Tibial artery (tissue), 4 donors: ENCODE measurements at regions not wholly inside any gene's neighbourhood (a gene's known extent, or its start where the extent isn't known, plus 50 kb on each side); places are given as distances from the start of the nearest gene placed in this dataset.

Source experiments
- DNase-seq, 2 donors: peaks; one replicate each; pipeline ENCODE4 v3.0.0-alpha.2; 2019
- H3K27ac ChIP-seq, 2 donors: fragments of 200-600 bp; sonication (generic) in 1 of 2; 1 replicate in 1 of 2; 2 replicates in 1 of 2; pipeline ENCODE4 v1.5.1; 2018 to 2019; ENCODE audit warnings: mild to moderate bottlenecking in 1 of 2
- H3K27me3 ChIP-seq, 2 donors: fragments of 200-600 bp; sonication (generic) in 1 of 2; one replicate each; pipeline versions ENCODE4 v1.5.1 to v1.6.0; 2016 to 2019
- H3K36me3 ChIP-seq, 3 donors: fragments of 200-600 bp; sonication (generic) in 2 of 3; one replicate each; pipeline ENCODE4 v1.5.1; 2016 to 2019; ENCODE audit warnings: mild to moderate bottlenecking in 2 of 3
- H3K4me1 ChIP-seq, 4 donors: fragments of 200-600 bp; sonication (generic) in 2 of 4; 1 replicate in 3 of 4; 2 replicates in 1 of 4; pipeline ENCODE4 v1.5.1; 2016 to 2019
- H3K4me3 ChIP-seq, 2 donors: fragments of 200-600 bp; sonication (generic) in 1 of 2; 1 replicate in 1 of 2; 2 replicates in 1 of 2; pipeline ENCODE4 v1.5.1; 2018 to 2019; ENCODE audit warnings: mild to moderate bottlenecking in 2 of 2
- H3K9me3 ChIP-seq, 3 donors: fragments of 200-600 bp; sonication (generic) in 1 of 3; one replicate each; pipeline ENCODE4 v1.5.1; 2016 to 2019
- CTCF ChIP-seq, 2 experiments: fragments of 200-600 bp in 1 of 2; fragments of 450-650 bp in 1 of 2; IDR thresholded peaks; one replicate each; pipeline ENCODE4 v1.5.1; 2017 to 2019; ENCODE audit warnings: antibody characterized with exemption in 2 of 2, mild to moderate bottlenecking in 1 of 2, moderate library complexity in 1 of 2
- intact Hi-C: fragments of 100-400 bp; cut with DNase I; formaldehyde crosslinking; loops from one replicate; pipeline ENCODE4 v1.15.0; 2023; ENCODE audit warnings: low total_unique reads

GRCh38 chr3:26070854-26071253 is 281.0 kb downstream of the OXSM start:
- intact Hi-C loops = no loop called here
- H3K9me3 ChIP-seq = no peaks in the 10 kb centered on the region
- TF ChIP-seq CTCF (IDR thresholded peaks at IDR 0.05) = no peak
- DNase-seq = no peak
- H3K27me3 ChIP-seq = no peaks in the 10 kb centered on the region
- no peak overlapping the region for H3K27ac ChIP-seq
- H3K4me1 ChIP-seq = no peaks in the 10 kb centered on the region
- H3K4me3 ChIP-seq = no peak overlapping the region
- H3K36me3 ChIP-seq = no peaks in the 10 kb centered on the region

GRCh38 chr3:26074080-26074479 is 284.2 kb downstream of the OXSM start:
- TF ChIP-seq CTCF (IDR thresholded peaks at IDR 0.05) = no peak
- H3K27ac ChIP-seq = no peak overlapping the region
- DNase-seq = no peak
- intact Hi-C loops = no loop called here
- H3K36me3 ChIP-seq = no peaks in the 10 kb centered on the region
- H3K9me3 ChIP-seq = no peaks in the 10 kb centered on the region
- H3K27me3 ChIP-seq = no peaks in the 10 kb centered on the region
- H3K4me3 ChIP-seq = no peak overlapping the region
- H3K4me1 ChIP-seq = no peaks in the 10 kb centered on the region

GRCh38 chr3:26078539-26078938 is 288.6 kb downstream of the OXSM start:
- Histone ChIP-seq H3K27ac (no peak overlapping the region), H3K27me3 (no peaks in the 10 kb centered on the region), H3K9me3 (no peaks in the 10 kb centered on the region), H3K4me3 (no peak overlapping the region), H3K4me1 (no peaks in the 10 kb centered on the region), H3K36me3 (no peaks in the 10 kb centered on the region)
- DNase-seq = no peak
- intact Hi-C loops = no loop called here
- TF ChIP-seq CTCF (IDR thresholded peaks at IDR 0.05) = no peak

GRCh38 chr3:26081166-26081565 is 291.3 kb downstream of the OXSM start:
- Histone ChIP-seq H3K27ac (no peak overlapping the region), H3K36me3 (no peaks in the 10 kb centered on the region), H3K27me3 (no peaks in the 10 kb centered on the region), H3K4me3 (no peak overlapping the region), H3K4me1 (no peaks in the 10 kb centered on the region), H3K9me3 (no peaks in the 10 kb centered on the region)
- DNase-seq = no peak
- TF ChIP-seq CTCF (IDR thresholded peaks at IDR 0.05) = no peak
- intact Hi-C loops = no loop called here

GRCh38 chr3:26081806-26082205 is 291.9 kb downstream of the OXSM start:
- Histone ChIP-seq H3K4me3 (no peak overlapping the region), H3K27me3 (no peaks in the 10 kb centered on the region), H3K4me1 (no peaks in the 10 kb centered on the region), H3K27ac (no peak overlapping the region), H3K36me3 (no peaks in the 10 kb centered on the region), H3K9me3 (no peaks in the 10 kb centered on the region)
- intact Hi-C loops = no loop called here
- TF ChIP-seq CTCF (IDR thresholded peaks at IDR 0.05) = no peak
- DNase-seq = no peak

GRCh38 chr3:26082911-26083310 is 293.0 kb downstream of the OXSM start:
- no peak overlapping the region for H3K27ac ChIP-seq
- no peaks in the 10 kb centered on the region for H3K4me1 ChIP-seq
- H3K4me3 ChIP-seq = no peak overlapping the region
- no peak for TF ChIP-seq CTCF (IDR thresholded peaks at IDR 0.05)
- DNase-seq = no peak
- intact Hi-C loops = no loop called here
- H3K9me3 ChIP-seq = peaks cover 0 to 4% (median 0%) of the 10 kb centered on the region in 3 donors
- no peaks in the 10 kb centered on the region for H3K27me3 ChIP-seq
- H3K36me3 ChIP-seq = no peaks in the 10 kb centered on the region
